ENCODE measurements at regions not wholly inside any gene's neighbourhood (a gene's known extent, or its start where the extent isn't known, plus 50 kb on each side); places are given as distances from the start of the nearest gene placed in this dataset.

GRCh38 chr15:47194718-47195117 is 522.6 kb upstream of the SEMA6D start:
- no peaks in the 10 kb centered on the region for H4K20me1 ChIP-seq (ENCODE audit: control insufficient read depth, insufficient read depth, insufficient read length)
- no peak overlapping the region for H3K4ac ChIP-seq (ENCODE audit: low read depth, low read length)
- H3K4me1 ChIP-seq (ENCODE audit: insufficient read depth, low read length): no peaks in the 10 kb centered on the region; the same call in 1 of the 2 replicates
- peaks cover 5% of the 10 kb centered on the region; the same call in 1 of the 2 replicates for H3K27me3 ChIP-seq (ENCODE audit: insufficient read depth, low read length)
- H2AK5ac ChIP-seq (ENCODE audit: insufficient read length, low read length): no peak overlapping the region
- H3K23me2 ChIP-seq (ENCODE audit: insufficient read length, low read depth, low read length, poor library complexity, severe bottlenecking): no peaks in the 10 kb centered on the region
- no peak overlapping the region for H2BK120ac ChIP-seq (ENCODE audit: low read depth, low read length, poor library complexity, severe bottlenecking)
- no peaks in the 10 kb centered on the region for H3K79me1 ChIP-seq (ENCODE audit: insufficient read depth, low read depth, low read length, poor library complexity, severe bottlenecking)
- Mint-ChIP-seq H3K4me1 (peaks cover 37 to 41% of the 10 kb centered on the region in 2 experiments), H3K4me3 (no peak overlapping the region), H3K36me3 (ENCODE audit: insufficient read depth in 1 of 3, low read depth in 3 of 3) (no peaks in the 10 kb centered on the region), H3K27me3 (ENCODE audit: low read depth) (peaks cover 45% of the 10 kb centered on the region), H3K9me3 (no peaks in the 10 kb centered on the region; a peak in 1 of 5 replicates), H3K27ac (no peak overlapping the region)
- no peak overlapping the region for H3K18ac ChIP-seq (ENCODE audit: insufficient read length, low read depth, low read length)
- no peak overlapping the region for H3K14ac ChIP-seq (ENCODE audit: insufficient read depth, low read length)
- H3K9me3 ChIP-seq (ENCODE audit: control insufficient read depth, low read depth, low read length): no peaks in the 10 kb centered on the region
- no peak overlapping the region for H3K9ac ChIP-seq (ENCODE audit: extremely low read depth, insufficient read length, low read length)
- no peak overlapping the region for H3K27ac ChIP-seq (ENCODE audit: insufficient read length, low read depth, low read length)
- no peak overlapping the region for H2BK20ac ChIP-seq (ENCODE audit: low read depth, low read length, poor library complexity, severe bottlenecking)
- H4K8ac ChIP-seq (replicated peaks; ENCODE audit: insufficient read length, low read depth, low read length): no peak overlapping the region
- H3K4me2 ChIP-seq (ENCODE audit: insufficient read depth, insufficient read length, low read length): no peak overlapping the region
- H3K23ac ChIP-seq (ENCODE audit: insufficient read length, low read depth, low read length): no peak overlapping the region
- H2BK12ac ChIP-seq (ENCODE audit: insufficient read length, low read depth, low read length): no peak overlapping the region
- DNase-seq: no peak
- H4K91ac ChIP-seq (ENCODE audit: insufficient read length, low read depth, low read length): no peak overlapping the region
- WGBS (ENCODE audit: extremely low coverage, insufficient read length, low lambda C conversion rate): no CpG with 5 or more reads among the region's 2 CpGs
- H4K5ac ChIP-seq (ENCODE audit: insufficient read length, low read depth, low read length): no peak overlapping the region
- no peak overlapping the region for H3T11ph ChIP-seq (ENCODE audit: low read length)
- H2BK15ac ChIP-seq (ENCODE audit: low read depth, low read length): no peak overlapping the region
- H3K79me2 ChIP-seq (ENCODE audit: insufficient read depth, low read length): no peaks in the 10 kb centered on the region
- peak; percentile 65 for TF ChIP-seq CTCF (conservative IDR thresholded peaks at IDR 0.05)
- no peak overlapping the region for H3K56ac ChIP-seq (ENCODE audit: insufficient read length, low read depth, low read length)
- no peak overlapping the region for H2BK5ac ChIP-seq (ENCODE audit: insufficient read length, low read length)
- H2AFZ ChIP-seq (ENCODE audit: low read length): no peak overlapping the region

Data from H9 (cell line).